ENCODE measurements at regions not wholly inside any gene's neighbourhood (a gene's known extent, or its start where the extent isn't known, plus 50 kb on each side); places are given as distances from the start of the nearest gene placed in this dataset.

DNA sequence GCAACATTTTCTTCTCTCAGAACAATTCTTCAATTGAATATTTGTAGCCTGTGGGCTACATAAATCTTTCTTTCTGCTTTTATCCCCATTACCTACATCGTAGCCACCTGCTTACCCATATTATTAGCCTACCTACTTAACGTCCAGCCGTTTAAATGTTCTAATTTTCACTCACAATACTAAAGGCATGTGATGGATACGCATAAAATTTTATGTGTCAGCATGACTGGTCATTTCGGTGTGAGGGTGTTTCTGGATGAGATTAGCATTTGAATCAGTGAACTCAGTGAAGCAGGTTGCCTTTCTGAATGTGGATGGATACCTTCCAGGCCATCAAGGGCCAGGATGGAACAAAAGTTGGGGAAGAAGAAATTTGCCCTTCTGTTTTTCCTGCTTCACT is 1722.5 kb upstream of the ACO1 start:
- TF ChIP-seq, protein P1, sequence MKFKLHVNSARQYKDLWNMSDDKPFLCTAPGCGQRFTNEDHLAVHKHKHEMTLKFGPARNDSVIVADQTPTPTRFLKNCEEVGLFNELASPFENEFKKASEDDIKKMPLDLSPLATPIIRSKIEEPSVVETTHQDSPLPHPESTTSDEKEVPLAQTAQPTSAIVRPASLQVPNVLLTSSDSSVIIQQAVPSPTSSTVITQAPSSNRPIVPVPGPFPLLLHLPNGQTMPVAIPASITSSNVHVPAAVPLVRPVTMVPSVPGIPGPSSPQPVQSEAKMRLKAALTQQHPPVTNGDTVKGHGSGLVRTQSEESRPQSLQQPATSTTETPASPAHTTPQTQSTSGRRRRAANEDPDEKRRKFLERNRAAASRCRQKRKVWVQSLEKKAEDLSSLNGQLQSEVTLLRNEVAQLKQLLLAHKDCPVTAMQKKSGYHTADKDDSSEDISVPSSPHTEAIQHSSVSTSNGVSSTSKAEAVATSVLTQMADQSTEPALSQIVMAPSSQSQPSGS (tag by site-specific recombination; IDR thresholded peaks at IDR 0.05; ENCODE audit: low read depth): no peak
- no peak for TF ChIP-seq ZBTB7A (tag by site-specific recombination; IDR thresholded peaks at IDR 0.05; ENCODE audit: low read depth)
- TF ChIP-seq SALL2 (tag by site-specific recombination; IDR thresholded peaks at IDR 0.05; ENCODE audit: borderline replicate concordance): no peak
- TF ChIP-seq CTCF (tag by site-specific recombination; IDR thresholded peaks at IDR 0.05): no peak
- TF ChIP-seq, protein P2, sequence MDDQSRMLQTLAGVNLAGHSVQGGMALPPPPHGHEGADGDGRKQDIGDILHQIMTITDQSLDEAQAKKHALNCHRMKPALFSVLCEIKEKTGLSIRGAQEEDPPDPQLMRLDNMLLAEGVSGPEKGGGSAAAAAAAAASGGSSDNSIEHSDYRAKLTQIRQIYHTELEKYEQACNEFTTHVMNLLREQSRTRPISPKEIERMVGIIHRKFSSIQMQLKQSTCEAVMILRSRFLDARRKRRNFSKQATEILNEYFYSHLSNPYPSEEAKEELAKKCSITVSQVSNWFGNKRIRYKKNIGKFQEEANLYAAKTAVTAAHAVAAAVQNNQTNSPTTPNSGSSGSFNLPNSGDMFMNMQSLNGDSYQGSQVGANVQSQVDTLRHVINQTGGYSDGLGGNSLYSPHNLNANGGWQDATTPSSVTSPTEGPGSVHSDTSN (CRISPR knock-in tag; IDR thresholded peaks at IDR 0.05): no peak
- TF ChIP-seq MEIS1 (CRISPR knock-in tag; IDR thresholded peaks at IDR 0.05; ENCODE audit: borderline replicate concordance): no peak
- no peak for TF ChIP-seq ZNF350 (tag by site-specific recombination; IDR thresholded peaks at IDR 0.05)
- no peak for TF ChIP-seq ZNF398 (tag by site-specific recombination; IDR thresholded peaks at IDR 0.05)
- TF ChIP-seq ZNF658 (tag by site-specific recombination; IDR thresholded peaks at IDR 0.05): no peak
- no peak for TF ChIP-seq ZNF449 (tag by site-specific recombination; IDR thresholded peaks at IDR 0.05)
- TF ChIP-seq ZNF426 (tag by site-specific recombination; IDR thresholded peaks at IDR 0.05): no peak
- TF ChIP-seq, protein P3, sequence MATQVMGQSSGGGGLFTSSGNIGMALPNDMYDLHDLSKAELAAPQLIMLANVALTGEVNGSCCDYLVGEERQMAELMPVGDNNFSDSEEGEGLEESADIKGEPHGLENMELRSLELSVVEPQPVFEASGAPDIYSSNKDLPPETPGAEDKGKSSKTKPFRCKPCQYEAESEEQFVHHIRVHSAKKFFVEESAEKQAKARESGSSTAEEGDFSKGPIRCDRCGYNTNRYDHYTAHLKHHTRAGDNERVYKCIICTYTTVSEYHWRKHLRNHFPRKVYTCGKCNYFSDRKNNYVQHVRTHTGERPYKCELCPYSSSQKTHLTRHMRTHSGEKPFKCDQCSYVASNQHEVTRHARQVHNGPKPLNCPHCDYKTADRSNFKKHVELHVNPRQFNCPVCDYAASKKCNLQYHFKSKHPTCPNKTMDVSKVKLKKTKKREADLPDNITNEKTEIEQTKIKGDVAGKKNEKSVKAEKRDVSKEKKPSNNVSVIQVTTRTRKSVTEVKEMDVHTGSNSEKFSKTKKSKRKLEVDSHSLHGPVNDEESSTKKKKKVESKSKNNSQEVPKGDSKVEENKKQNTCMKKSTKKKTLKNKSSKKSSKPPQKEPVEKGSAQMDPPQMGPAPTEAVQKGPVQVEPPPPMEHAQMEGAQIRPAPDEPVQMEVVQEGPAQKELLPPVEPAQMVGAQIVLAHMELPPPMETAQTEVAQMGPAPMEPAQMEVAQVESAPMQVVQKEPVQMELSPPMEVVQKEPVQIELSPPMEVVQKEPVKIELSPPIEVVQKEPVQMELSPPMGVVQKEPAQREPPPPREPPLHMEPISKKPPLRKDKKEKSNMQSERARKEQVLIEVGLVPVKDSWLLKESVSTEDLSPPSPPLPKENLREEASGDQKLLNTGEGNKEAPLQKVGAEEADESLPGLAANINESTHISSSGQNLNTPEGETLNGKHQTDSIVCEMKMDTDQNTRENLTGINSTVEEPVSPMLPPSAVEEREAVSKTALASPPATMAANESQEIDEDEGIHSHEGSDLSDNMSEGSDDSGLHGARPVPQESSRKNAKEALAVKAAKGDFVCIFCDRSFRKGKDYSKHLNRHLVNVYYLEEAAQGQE (tag by site-specific recombination; IDR thresholded peaks at IDR 0.05): no peak
- no peak for TF ChIP-seq ZNF138 (tag by site-specific recombination; IDR thresholded peaks at IDR 0.05; ENCODE audit: borderline replicate concordance)
- TF ChIP-seq, protein P4, sequence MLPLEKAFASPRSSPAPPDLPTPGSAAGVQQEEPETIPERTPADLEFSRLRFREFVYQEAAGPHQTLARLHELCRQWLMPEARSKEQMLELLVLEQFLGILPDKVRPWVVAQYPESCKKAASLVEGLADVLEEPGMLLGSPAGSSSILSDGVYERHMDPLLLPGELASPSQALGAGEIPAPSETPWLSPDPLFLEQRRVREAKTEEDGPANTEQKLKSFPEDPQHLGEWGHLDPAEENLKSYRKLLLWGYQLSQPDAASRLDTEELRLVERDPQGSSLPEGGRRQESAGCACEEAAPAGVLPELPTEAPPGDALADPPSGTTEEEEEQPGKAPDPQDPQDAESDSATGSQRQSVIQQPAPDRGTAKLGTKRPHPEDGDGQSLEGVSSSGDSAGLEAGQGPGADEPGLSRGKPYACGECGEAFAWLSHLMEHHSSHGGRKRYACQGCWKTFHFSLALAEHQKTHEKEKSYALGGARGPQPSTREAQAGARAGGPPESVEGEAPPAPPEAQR (tag by site-specific recombination; IDR thresholded peaks at IDR 0.05): no peak

All from HEK293 (cell line).